ENCODE measurements at regions not wholly inside any gene's neighbourhood (a gene's known extent, or its start where the extent isn't known, plus 50 kb on each side); places are given as distances from the start of the nearest gene placed in this dataset.

- no peak for TF ChIP-seq MYC (IDR thresholded peaks at IDR 0.05; ENCODE audit: low read depth, low read length)
- TF ChIP-seq POLR2A (IDR thresholded peaks at IDR 0.05; ENCODE audit: low read depth, low read length) = no peak
- TF ChIP-seq CTCF (IDR thresholded peaks at IDR 0.05; ENCODE audit: extremely low read depth in 1 of 2, insufficient read depth in 1 of 2, low read depth in 1 of 2, low read length in 2 of 2) = no peak
These were observed 423.8 kb upstream of the SMARCA2 start for GRCh38 chr9:1591310-1591709.

Measured in endothelial cell of umbilical vein (primary cell).